Body of pancreas (tissue), 4 donors: ENCODE measurements at regions not wholly inside any gene's neighbourhood (a gene's known extent, or its start where the extent isn't known, plus 50 kb on each side); places are given as distances from the start of the nearest gene placed in this dataset.

ENCODE experiments used
- CTCF ChIP-seq, 7 experiments: fragments of 450-650 bp in 4 of 7; fragments of 200-600 bp in 3 of 7; sonication (generic) in 3 of 7; IDR thresholded peaks; one replicate each; pipeline ENCODE4 v1.5.1; 2016 to 2019; ENCODE audit warnings: antibody characterized with exemption in 7 of 7
- POLR2A ChIP-seq, 3 donors: fragments of 450-650 bp; IDR thresholded peaks; one replicate each; pipeline ENCODE4 v1.6.1; 2016; ENCODE audit warnings: antibody characterized with exemption in 3 of 3, mild to moderate bottlenecking in 2 of 3

- TF ChIP-seq CTCF (IDR thresholded peaks at IDR 0.05) (no peak), POLR2A (IDR thresholded peaks at IDR 0.05) (no peak)
Observed at GRCh38 chr1:193519922-193520321, 333.5 kb upstream of the B3GALT2 start.
